NCI-H1092 (cell line): ENCODE measurements at regions not wholly inside any gene's neighbourhood (a gene's known extent, or its start where the extent isn't known, plus 50 kb on each side); places are given as distances from the start of the nearest gene placed in this dataset.
A peak's percentile ranks its signal among the peaks of the same experiment; 100 is the strongest.
"Not testable (repeated sequence)": the region's sequence is repeated elsewhere in the genome, so short reads cannot be mapped to it uniquely, and the experiment has no call there.

Experiments used
- DNase-seq: peaks from one replicate; lab custom pipeline; 2025; lab: John Stamatoyannopoulos, UW

DNA sequence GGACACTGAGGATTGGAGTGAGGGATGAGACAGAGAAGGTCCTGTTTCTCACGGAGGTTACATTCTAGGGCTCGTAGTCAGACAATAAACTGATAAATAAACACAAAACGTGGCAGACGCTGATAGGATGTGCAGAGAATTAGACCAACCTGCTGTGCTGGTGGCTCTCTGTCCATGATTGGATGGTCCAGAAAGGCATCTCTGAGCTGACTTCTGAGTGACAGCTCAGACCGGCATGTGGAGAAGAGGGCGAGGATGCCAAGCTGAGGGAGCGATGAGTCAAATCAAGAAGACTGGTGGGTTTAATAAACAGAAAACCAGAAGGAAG lies 132.3 kb upstream of the TAF11L2 start:
- DNase-seq = no peak

DNA sequence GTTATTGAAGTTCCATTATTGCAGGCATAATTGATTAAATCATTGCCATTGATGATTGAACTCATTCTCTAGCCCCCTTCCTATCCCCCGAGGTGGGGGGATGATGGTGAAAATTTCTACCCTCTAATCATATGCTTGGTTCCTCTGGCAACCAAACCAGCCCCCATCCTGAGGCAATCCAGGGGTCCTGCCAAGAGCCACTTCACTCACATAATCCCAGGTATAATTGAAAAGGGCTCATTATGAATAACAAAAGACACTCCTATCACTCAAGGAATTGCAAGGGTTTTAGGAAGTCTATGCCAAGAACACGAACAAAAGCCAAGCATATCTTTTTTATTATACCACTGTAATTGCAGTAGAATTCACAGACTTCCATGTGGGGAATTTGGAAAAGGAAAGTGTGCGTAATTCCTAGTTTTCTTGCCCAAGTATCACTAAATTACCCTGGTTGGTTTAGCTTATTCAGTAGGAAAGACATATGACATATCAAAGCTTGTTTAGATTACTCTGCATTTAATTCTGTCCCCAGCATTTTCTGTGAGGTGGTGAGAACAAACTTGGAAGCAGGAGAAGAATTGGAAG lies 130.7 kb upstream of the TAF11L2 start:
- DNase-seq = no peak

DNA sequence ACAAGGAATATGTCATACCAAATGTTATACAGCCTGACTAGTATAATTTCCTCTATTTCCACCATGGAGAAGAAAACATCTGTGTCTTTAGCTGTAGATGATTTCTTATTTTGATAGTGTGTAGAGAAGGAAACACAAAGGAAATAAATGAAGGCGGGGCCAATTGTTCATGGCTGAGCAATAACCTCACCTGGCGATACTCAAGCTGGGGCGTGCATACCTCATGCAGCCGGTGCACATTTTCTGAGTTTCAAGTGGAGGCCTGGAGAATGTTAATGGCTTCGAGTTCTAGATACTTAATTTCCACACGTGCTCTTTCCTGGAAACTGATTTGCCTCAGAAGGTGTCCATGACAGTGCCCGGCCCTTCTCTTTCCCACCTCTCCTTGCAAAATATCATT lies 127.4 kb upstream of the TAF11L2 start:
- DNase-seq = no peak

DNA sequence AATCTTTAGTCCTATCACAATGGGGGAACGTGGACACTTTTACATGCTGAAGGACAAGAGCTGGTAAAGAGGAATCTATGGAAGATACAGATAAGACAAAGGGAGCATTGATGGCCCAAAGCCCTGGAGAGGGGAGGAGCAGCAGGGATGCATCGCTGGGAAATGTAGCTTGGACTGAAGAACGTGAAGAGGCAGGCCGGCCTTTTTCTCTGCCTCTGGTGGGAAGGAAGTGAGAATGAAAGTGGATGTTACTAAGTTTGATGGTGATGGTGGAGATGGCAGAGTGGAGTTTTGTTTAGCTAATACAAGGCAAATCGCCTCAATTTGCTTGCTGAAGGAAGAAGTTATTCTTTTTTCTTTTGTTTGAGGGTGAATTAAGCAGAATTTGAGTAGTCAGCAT lies 124.6 kb upstream of the TAF11L2 start:
- DNase-seq = no peak

DNA sequence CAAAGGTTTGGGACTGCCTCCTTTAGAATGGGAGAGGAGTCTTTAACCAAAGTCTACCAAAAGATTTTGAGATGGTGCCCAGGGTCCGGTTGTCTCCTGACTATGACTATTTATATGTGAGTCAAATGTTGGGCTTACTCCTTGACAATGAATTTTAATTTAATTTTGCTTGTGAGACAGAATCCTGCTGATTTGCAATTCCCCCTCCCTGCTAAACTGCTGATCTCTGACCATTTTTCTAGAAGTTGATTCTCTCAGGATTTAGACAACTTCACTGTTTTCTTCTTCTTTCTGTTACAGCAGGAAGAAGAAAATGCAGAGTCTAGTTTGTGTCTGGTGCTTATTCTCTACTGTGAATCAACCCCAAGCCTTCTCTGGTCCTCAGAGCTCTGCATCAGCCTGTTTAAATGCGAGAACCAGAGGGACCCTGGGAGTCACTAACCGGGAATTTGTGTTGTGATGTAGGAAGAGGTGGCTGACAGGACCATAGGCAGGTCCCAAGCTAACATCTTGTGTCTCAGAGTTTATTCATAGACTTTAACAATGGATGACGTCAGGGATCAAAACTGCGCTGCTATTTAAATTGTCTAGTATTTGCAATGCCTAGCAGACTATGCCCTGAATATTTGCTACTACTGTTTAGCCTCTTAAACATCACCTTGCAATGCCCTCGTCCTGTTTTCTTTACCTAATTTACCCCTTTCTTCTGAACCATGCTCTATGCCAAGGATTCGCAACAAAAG lies 124.0 kb upstream of the TAF11L2 start:
- no peak for DNase-seq

DNA sequence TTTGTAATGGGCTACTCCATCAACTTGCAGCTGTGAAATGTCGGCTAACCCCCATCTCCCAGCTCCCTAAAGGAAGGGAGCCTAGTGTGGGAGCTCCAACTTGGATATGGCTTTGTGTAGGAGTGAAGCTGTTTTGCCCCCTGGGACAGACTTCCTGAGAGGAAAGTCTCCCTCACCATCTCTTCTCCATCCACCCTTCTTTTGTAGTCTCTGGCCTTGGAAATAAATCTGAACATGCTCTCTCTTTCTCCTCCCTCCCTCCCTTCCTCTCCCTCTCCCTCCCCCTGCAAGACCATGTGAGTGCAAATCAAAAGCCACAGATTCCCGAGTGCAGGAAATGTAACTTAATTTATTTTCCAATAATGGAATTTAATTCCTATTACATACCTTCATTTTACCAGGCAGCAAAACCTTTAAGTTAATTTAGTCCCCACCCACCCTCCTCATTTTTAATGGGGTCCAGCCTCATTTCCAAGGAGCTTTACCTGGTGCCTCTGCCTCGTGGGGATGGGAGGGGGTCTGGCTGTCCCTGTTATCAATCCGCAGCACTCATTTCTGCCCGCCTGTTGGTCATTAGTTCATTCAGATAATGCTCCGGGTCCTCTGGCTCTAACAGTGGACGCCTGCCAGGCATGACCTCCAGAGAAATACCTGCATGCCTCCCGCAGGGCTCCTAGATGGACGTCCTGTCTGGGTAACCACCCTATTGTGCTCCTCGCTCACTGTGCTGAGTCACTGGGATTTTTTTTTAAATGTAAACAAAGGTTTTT lies 122.9 kb upstream of the TAF11L2 start:
- no peak for DNase-seq

DNA sequence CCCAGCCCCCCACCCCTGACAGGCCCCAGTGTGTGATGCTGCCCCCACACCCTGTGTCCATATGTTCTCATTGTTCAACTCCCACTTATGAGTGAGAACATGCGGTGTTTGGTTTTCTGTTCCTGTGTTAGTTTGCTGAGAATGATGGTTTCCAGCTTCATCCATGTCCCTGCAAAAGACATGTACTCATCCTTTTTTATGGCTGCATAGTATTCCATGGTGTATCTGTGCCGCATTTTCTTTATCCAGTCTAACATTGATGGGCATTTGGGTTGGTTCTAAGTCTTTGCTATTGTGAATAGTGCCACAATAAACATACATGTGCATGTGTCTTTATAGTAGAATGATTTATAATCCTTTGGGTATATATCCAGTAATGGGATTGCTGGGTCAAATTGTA lies 122.1 kb upstream of the TAF11L2 start:
- DNase-seq = not testable (repeated sequence)

DNA sequence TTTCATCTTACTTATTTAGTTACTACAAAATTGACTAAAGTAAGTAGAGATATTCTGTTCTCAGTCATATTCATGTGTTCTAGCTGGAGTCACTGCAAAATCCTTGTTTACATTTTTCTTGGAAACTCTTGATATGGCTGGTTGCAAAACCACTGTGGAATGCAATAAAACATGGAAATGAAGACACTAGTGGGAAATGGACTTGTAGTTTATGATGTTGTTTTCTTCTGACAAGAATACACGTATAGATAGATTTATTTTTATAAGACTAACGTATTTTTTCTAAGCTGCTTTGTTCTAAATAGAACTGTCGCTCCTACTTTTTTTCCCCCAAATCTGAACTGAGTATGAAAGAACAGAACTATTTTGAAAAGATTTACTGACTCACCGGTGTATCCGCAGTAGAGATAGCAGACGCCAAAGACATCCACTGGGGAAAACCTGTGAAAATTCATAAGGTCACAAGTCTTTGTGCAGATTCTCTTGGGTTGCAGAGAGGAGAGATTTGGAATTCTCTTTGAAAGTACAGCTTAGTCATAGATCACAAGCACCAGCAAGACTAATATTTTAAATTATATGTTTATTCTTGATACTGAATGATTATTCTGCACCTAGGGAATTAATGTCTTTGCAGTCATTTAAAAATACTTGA lies 119.6 kb upstream of the TAF11L2 start:
- no peak for DNase-seq

DNA sequence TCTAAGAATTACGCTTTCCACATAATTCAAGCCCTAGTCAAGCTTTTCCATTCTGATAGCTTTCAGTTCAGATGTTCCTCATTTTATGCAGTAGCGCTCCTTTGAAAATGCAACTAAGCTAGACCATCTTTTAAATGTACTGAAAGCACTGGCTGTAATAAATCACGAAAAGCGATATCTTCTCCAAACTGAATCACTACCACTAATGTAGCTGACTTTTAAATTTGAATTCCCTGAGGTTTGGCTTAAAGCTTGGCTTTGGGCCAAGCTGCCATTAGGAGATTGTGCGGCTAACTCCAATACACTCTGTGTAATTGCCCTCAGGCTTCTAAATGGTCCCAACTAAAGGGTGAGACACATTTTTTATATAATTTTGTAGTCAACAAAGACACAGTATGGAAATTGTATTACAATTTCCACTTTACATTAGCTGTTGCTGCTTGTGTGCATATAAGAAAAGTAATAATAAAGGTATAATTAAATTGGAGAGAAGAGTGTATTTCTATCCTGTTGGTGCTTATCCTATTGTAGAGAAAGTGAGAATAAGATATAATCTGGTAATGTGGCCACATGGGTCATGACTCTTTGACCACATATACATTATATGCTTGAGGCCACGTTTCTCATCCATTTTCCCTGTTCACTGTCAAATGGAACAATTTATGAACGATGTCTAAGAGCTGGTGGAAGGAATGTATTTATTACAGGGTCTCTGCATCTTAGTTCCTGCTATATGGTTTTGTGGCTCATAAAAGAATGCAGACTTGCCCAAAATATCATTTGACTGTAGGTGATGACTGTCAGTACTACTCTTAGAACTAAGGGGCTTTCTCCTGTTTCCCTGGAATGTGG lies 118.7 kb upstream of the TAF11L2 start:
- DNase-seq = peak; percentile 42

DNA sequence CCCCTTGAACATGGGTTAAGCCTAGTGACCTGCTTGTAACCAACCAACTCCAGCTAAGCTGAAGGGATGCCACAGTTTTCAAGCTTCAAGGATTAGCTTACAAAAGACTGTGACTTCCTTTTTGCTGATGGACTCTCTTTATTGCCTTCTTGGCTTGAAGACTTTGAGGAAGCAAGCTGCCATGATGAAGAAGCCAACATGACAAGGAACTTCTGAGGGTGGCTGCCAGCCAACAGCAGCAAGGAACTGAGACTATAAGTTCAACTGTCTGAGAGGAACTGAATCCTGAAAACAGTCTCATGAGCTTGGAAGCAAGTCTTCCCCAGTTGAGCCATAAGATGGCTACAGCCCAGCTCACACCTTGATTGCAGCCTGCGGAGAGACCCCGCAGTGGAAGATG lies 116.1 kb upstream of the TAF11L2 start:
- no peak for DNase-seq

DNA sequence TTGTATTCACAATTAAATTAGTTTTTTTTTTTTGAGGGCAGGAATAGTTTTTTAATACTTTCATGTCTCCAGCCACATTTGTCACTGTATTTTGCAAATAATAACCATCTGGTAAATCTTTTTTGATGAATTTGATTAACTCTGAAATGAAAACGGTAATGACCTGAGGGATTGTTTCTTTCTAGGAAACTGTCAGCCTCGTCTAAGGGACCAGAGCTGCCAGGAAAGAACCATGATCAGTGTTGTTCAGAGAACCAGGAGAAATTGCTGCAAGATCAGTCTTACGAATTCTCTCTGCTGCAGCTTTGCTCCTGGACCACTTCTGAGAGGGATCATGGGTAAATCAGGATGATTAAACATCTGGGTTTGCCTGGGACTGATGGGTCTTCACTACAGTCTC lies 114.5 kb upstream of the TAF11L2 start:
- no peak for DNase-seq

DNA sequence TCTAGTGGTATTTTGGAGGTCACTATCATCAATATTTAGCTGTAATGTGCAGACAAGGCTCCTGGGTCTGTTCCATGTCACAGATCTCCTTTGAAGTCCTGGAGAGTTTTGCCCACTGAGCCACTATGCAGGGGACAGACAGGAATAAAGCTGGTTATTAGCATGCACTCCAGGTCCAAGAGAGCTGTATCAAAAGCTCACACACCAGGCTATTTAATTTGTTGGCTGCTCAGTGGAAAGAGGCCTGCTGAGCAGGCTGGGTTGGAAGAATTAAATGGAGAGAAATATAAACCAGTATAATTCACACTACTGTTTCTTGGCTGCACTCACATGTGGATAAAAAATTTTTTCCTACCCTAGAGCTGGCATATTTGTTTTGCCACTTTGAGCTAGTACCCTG lies 113.8 kb upstream of the TAF11L2 start:
- no peak for DNase-seq

DNA sequence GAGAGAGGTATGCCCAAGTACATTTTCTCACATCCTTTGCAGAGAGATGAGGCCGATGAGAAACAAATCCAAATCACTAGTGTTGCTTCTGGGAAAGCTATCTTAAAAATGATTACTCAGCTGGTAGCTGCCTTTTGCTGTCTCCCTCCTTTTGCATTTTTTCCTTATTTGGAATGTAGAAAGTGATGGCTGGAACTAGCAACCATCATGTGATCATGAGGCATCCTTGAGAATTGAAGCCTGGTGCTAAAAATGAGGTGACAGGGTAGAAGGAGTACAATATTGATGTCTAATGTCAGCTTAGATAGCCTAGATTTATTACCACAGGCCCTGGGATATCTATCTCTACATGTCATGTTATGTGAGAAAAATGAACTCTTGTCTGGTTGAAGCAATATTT lies 109.3 kb upstream of the TAF11L2 start:
- DNase-seq = no peak

DNA sequence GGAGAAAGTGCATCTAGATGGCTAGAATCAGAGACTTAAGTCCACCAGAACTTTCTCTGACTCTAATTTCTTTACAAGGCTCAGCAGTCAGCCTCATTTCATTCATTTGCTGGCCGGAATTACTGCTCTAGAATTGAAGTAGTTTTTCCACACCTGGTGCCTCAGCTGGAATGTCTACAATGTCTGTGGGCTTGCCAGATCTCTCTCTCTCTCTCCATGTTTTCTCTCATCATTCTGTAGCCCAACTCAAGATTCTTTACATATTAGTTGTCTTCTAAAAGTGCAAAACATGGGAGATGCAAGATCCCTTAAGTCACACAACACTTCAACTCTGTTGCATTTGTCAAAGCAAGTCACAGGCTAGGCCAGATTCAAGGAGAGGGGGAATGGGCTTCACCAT lies 103.9 kb upstream of the TAF11L2 start:
- DNase-seq = no peak

DNA sequence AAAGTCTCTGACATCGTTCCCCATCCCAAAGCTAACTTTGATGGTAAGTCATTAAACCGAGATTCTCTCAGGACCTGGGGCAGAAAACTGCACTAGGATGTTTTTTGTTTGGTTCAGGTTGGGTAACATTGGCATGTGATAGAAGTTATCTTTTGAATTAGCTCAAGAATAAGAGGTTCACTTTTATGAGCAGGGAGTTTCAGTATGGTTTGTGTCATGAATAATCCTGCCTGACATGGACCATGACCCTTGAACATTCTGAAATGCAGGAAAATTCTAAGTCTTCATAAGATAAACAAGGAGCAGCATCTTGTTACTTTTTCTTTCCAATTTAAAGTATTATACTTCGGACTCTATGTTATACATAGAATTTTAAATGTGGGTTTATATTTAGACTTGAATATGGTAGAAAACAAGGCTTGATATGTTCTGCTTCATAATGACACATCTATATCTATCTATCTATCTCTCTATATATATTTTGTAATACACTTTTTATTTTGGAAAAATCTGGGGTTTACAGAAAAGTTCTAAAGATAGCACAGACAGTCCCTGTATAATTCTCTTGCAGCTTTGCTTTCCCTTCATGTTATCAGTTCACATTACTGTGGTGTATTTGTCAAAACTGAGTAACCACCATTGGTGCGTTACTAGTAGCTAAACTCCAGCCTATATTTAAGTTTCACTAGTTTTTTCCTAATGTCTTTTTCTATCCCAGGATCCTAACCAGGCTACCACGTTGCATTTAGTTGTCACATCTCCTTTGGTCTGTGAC lies 102.7 kb upstream of the TAF11L2 start:
- DNase-seq = no peak

DNA sequence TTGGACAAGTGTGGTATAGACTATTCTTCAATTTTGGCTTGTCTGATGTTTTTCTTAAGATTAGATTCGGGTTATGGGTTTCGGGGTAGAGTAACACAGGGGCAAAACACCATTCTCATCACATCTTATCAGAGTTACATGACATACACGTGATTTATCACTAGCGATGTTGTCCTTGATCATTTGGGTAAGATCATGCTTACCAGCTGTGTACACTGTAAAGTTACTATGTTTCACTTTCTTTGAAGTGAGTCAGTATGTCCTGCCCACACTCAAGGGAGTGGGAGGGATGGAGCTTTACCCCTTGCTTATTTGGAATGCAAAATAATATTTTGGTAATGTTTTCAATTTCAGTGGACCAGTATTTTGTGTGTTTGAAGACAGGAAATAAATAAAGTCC lies 101.8 kb upstream of the TAF11L2 start:
- no peak for DNase-seq

DNA sequence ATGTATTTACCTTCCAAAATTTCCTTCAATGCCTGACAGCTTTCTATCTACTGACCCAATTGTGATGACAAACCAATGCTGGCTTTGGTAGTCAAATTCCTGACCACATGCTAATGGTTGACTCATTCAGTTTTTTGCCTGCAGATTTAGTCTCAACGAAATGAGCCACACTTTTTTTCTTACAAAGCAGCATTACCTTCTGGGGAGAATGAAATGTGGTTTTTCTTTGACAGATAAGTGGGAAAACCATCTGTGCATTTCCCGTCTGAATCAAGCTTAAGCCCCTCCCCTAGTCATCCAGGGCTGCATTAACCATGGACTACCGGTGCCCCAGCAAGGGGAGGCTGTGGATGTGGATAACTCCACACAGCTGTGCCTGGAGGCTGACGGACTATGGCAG lies 99.6 kb upstream of the TAF11L2 start:
- no peak for DNase-seq

DNA sequence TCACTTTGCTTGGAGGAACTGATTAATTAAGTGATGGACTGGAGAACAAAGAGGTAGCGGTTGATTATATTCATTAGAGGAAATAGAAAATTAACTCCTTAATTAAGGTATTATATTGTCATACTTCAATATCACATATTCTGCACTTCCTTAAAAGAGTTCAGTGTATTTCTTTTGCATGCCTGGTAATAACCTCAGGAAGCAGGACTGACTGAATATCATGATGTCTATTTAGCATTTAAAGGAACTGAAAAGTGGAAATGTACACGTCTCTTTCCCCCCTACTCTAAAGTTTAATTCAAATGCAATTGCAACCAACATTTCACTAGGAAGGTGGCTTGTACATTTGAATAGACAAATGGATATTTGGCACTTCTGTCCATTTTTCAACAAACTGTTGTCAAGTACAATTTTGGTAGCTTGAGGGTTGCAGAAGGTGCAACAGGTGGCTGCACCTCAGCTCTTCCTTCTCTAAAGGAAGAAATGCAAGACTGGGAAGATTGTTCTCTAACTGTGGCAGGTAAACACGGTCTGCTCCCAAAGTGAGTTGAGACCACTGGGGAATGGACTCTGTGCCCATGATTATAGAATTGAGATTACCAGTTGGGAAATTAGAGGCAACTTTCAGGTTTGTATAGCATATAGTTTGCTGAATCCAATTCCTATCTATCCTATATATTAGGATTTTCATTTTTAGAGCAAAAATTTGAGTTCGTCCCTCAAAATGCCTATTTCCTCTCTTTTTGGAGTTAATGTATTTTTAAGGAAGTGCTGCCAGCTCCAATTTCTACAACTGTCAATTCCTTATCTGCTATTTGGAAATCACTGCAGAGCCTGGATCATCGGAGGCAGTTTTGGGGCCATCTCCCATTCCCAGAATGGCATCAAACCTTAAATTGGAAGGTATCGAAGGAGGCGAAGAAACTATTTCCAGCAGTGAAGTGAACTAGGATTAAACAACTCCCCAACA lies 98.9 kb upstream of the TAF11L2 start:
- DNase-seq = no peak

DNA sequence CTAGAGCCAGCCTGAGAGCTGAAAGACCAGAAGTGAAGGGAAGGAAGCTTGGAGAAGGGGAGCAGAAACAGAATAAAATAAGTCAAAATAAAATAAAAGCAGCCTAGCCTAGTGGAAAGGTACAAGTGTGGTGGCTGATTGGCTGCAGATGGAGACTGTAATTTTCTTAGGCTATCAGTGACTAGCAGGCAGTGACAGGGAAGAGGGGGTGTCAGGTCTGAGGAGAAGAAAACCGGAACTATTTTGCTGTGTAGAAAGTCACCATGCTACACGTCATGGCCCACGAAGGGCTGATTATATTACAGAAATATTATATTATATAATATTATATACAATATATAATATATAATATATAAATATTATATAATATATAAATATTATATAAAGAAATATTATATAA lies 98.1 kb upstream of the TAF11L2 start:
- no peak for DNase-seq
